ENCODE measurements at regions not wholly inside any gene's neighbourhood (a gene's known extent, or its start where the extent isn't known, plus 50 kb on each side); places are given as distances from the start of the nearest gene placed in this dataset.

- no peak for TF ChIP-seq EP300 (IDR thresholded peaks at IDR 0.05)
- no peak for TF ChIP-seq POLR2A (IDR thresholded peaks at IDR 0.05)
Observed at GRCh38 chr5:152901754-152902153, 496.7 kb upstream of the NMUR2 start.
